HEK293 (cell line): ENCODE measurements at regions not wholly inside any gene's neighbourhood (a gene's known extent, or its start where the extent isn't known, plus 50 kb on each side); places are given as distances from the start of the nearest gene placed in this dataset.

Experiments used
- CTCF ChIA-PET: fragments of 350-600 bp; formaldehyde crosslinking; extraction: SDS; loops from one replicate; lab custom pipeline; 2021; ENCODE audit warnings: antibody characterized with exemption; lab: Yijun Ruan, JAX
- POLR2A ChIA-PET: fragments of 300-600 bp; formaldehyde crosslinking; extraction: SDS; loops from one replicate; lab custom pipeline; 2020; ENCODE audit warnings: antibody characterized with exemption, inconsistent platforms; lab: Yijun Ruan, JAX
- H3K27ac ChIP-seq: fragments of 200-500 bp; sonication (Bioruptor generic); 2 replicates; pipeline ENCODE4 v1.5.1; 2014; ENCODE audit warnings: low read depth, low read length, control low read depth, inconsistent platforms; ENCODE audit errors: extremely low read depth
- H3K36me3 ChIP-seq, 2 experiments: fragments of 200-500 bp in 1 of 2; sonication (Bioruptor generic) in 1 of 2; 1 replicate in 1 of 2; 2 replicates in 1 of 2; pipeline ENCODE4 v1.5.1; 2014 to 2017; ENCODE audit warnings: inconsistent platforms in 2 of 2, low read length in 2 of 2; ENCODE audit not compliant: control insufficient read depth in 2 of 2, insufficient read depth in 1 of 2
- H3K4me1 ChIP-seq: fragments of 200-500 bp; sonication (Bioruptor generic); 2 replicates; pipeline ENCODE4 v1.5.1; 2014; ENCODE audit warnings: mild to moderate bottlenecking, low read length, inconsistent platforms; ENCODE audit not compliant: control insufficient read depth, insufficient read depth
- H3K4me3 ChIP-seq: 2 replicates; pipeline ENCODE4 v1.5.1; 2011; ENCODE audit warnings: low read depth, mild to moderate bottlenecking, control low read depth, low read length, moderate library complexity
- H3K9me3 ChIP-seq: fragments of 200-500 bp; sonication (Bioruptor generic); 2 replicates; pipeline ENCODE4 v1.5.1; 2014; ENCODE audit warnings: low read depth, low read length, inconsistent platforms; ENCODE audit not compliant: control insufficient read depth, insufficient read depth
- EGR2 ChIP-seq: fragments of 450-650 bp; formaldehyde crosslinking; IDR thresholded peaks from 2 replicates; pipeline ENCODE4 v1.5.1; 2016; ENCODE audit warnings: low read depth, missing biosample characterization, missing genetic modification characterization
- GFI1B ChIP-seq: fragments of 450-650 bp; formaldehyde crosslinking; IDR thresholded peaks from 2 replicates; pipeline ENCODE4 v1.5.1; 2016; ENCODE audit warnings: missing biosample characterization, missing genetic modification characterization
- HOXC10 ChIP-seq: sonication (generic); formaldehyde crosslinking; IDR thresholded peaks from 2 replicates; pipeline ENCODE4 v1.8.1; 2023; ENCODE audit warnings: mild to moderate bottlenecking, missing genetic modification reagents
- INSM2 ChIP-seq: fragments of 450-650 bp; formaldehyde crosslinking; IDR thresholded peaks from 2 replicates; pipeline ENCODE4 v1.5.1; 2016; ENCODE audit warnings: missing biosample characterization, missing genetic modification characterization
- KLF17 ChIP-seq: fragments of 450-650 bp; formaldehyde crosslinking; IDR thresholded peaks from 2 replicates; pipeline ENCODE4 v1.5.1; 2016; ENCODE audit warnings: missing biosample characterization, missing genetic modification characterization
- MEIS1 ChIP-seq: sonication (generic); formaldehyde crosslinking; IDR thresholded peaks from 2 replicates; pipeline ENCODE4 v1.8.1; 2022; ENCODE audit warnings: missing genetic modification reagents, mild to moderate bottlenecking, borderline replicate concordance
- OVOL3 ChIP-seq: fragments of 450-650 bp; formaldehyde crosslinking; IDR thresholded peaks from 2 replicates; pipeline ENCODE4 v1.5.1; 2016; ENCODE audit warnings: missing biosample characterization, missing genetic modification characterization
- SCRT1 ChIP-seq: fragments of 450-650 bp; formaldehyde crosslinking; IDR thresholded peaks from 2 replicates; pipeline ENCODE4 v1.5.1; 2016; ENCODE audit warnings: missing biosample characterization, missing genetic modification characterization, borderline replicate concordance
- SP7 ChIP-seq: fragments of 450-650 bp; formaldehyde crosslinking; IDR thresholded peaks from 2 replicates; pipeline ENCODE4 v1.5.1; 2016; ENCODE audit warnings: missing biosample characterization, missing genetic modification characterization
- YY1 ChIP-seq: fragments of 450-650 bp; formaldehyde crosslinking; IDR thresholded peaks from 2 replicates; pipeline ENCODE4 v1.5.1; 2018; ENCODE audit warnings: missing biosample characterization, missing genetic modification characterization
- ZFP37 ChIP-seq: fragments of 450-650 bp; formaldehyde crosslinking; IDR thresholded peaks from 2 replicates; pipeline ENCODE4 v1.5.1; 2016; ENCODE audit warnings: missing biosample characterization, missing genetic modification characterization
- ZNF112 ChIP-seq: fragments of 450-650 bp; formaldehyde crosslinking; IDR thresholded peaks from 2 replicates; pipeline ENCODE4 v1.5.0; 2017; ENCODE audit warnings: missing biosample characterization, missing genetic modification characterization
- ZNF132 ChIP-seq: fragments of 450-650 bp; formaldehyde crosslinking; IDR thresholded peaks from 2 replicates; pipeline ENCODE4 v1.5.1; 2017; ENCODE audit warnings: missing biosample characterization, missing genetic modification characterization, borderline replicate concordance
- ZNF174 ChIP-seq: fragments of 450-650 bp; formaldehyde crosslinking; IDR thresholded peaks from 2 replicates; pipeline ENCODE4 v1.5.0; 2017; ENCODE audit warnings: missing biosample characterization, mild to moderate bottlenecking, missing genetic modification characterization
- ZNF175 ChIP-seq: fragments of 450-650 bp; formaldehyde crosslinking; IDR thresholded peaks from 2 replicates; pipeline ENCODE4 v1.5.1; 2016; ENCODE audit warnings: missing biosample characterization, missing genetic modification characterization
- ZNF202 ChIP-seq: fragments of 450-650 bp; formaldehyde crosslinking; IDR thresholded peaks from 2 replicates; pipeline ENCODE4 v1.5.1; 2016; ENCODE audit warnings: missing biosample characterization, missing genetic modification characterization, borderline replicate concordance
- ZNF239 ChIP-seq: fragments of 450-650 bp; formaldehyde crosslinking; IDR thresholded peaks from 2 replicates; pipeline ENCODE4 v1.5.1; 2016; ENCODE audit warnings: missing biosample characterization, missing genetic modification characterization
- ZNF48 ChIP-seq: fragments of 450-650 bp; formaldehyde crosslinking; IDR thresholded peaks from 2 replicates; pipeline ENCODE4 v1.5.1; 2016; ENCODE audit warnings: missing biosample characterization, missing genetic modification characterization
- ZNF530 ChIP-seq: fragments of 450-650 bp; formaldehyde crosslinking; IDR thresholded peaks from 2 replicates; pipeline ENCODE4 v1.5.1; 2016; ENCODE audit warnings: low read depth, missing biosample characterization, missing genetic modification characterization
- ZNF585B ChIP-seq: fragments of 450-650 bp; formaldehyde crosslinking; IDR thresholded peaks from 2 replicates; pipeline ENCODE4 v1.5.1; 2016; ENCODE audit warnings: missing biosample characterization, missing genetic modification characterization
- ZNF629 ChIP-seq: fragments of 450-650 bp; formaldehyde crosslinking; IDR thresholded peaks from 2 replicates; pipeline ENCODE4 v1.5.1; 2017; ENCODE audit warnings: missing biosample characterization, missing genetic modification characterization
- ZNF654 ChIP-seq: fragments of 450-650 bp; formaldehyde crosslinking; IDR thresholded peaks from 2 replicates; pipeline ENCODE4 v1.5.1; 2016; ENCODE audit warnings: low read depth, missing biosample characterization, missing genetic modification characterization
- ZNF664 ChIP-seq: fragments of 450-650 bp; formaldehyde crosslinking; IDR thresholded peaks from 2 replicates; pipeline ENCODE4 v1.5.1; 2016; ENCODE audit warnings: missing biosample characterization, missing genetic modification characterization
- ZNF76 ChIP-seq: fragments of 450-650 bp; formaldehyde crosslinking; IDR thresholded peaks from 2 replicates; pipeline ENCODE4; 2016; ENCODE audit warnings: low read depth, missing biosample characterization, missing genetic modification characterization, borderline replicate concordance
- ZNF843 ChIP-seq: fragments of 450-650 bp; formaldehyde crosslinking; IDR thresholded peaks from 2 replicates; pipeline ENCODE4 v1.5.1; 2016; ENCODE audit warnings: missing biosample characterization, missing genetic modification characterization

GRCh38 chr1:198087831-198088230, 69.0 kb upstream of the NEK7 start:
- TF ChIP-seq ZNF76 (tag by site-specific recombination) (no peak), ZNF112 (tag by site-specific recombination) (no peak), ZNF530 (no peak), ZNF239 (tag by site-specific recombination) (no peak), MEIS1 (CRISPR knock-in tag) (no peak), KLF17 (tag by site-specific recombination) (no peak), INSM2 (tag by site-specific recombination) (no peak), GFI1B (tag by site-specific recombination) (no peak), ZNF202 (tag by site-specific recombination) (no peak), EGR2 (tag by site-specific recombination) (no peak), ZNF664 (tag by site-specific recombination) (no peak), SCRT1 (tag by site-specific recombination) (no peak), ZFP37 (tag by site-specific recombination) (no peak), ZNF174 (tag by site-specific recombination) (no peak), HOXC10 (CRISPR knock-in tag) (no peak), OVOL3 (tag by site-specific recombination) (no peak), ZNF843 (tag by site-specific recombination) (no peak), ZNF585B (tag by site-specific recombination) (no peak), ZNF132 (tag by site-specific recombination) (no peak), ZNF629 (no peak)
- POLR2A ChIA-PET = no interaction called here
- CTCF ChIA-PET = interaction anchor here (0.6 to 1.5 kb wide), 6 partner anchors 14 to 1045 kb away, joined by 3 to 7 read pairs (median 4); no protein-coding TSS in a partner anchor
- H3K9me3 ChIP-seq = no peaks in the 10 kb centered on the region
- no peaks in the 10 kb centered on the region for H3K4me1 ChIP-seq
- no peaks in the 10 kb centered on the region for H3K36me3 ChIP-seq
- no peak overlapping the region for H3K4me3 ChIP-seq
- H3K27ac ChIP-seq = no peak overlapping the region

DNA sequence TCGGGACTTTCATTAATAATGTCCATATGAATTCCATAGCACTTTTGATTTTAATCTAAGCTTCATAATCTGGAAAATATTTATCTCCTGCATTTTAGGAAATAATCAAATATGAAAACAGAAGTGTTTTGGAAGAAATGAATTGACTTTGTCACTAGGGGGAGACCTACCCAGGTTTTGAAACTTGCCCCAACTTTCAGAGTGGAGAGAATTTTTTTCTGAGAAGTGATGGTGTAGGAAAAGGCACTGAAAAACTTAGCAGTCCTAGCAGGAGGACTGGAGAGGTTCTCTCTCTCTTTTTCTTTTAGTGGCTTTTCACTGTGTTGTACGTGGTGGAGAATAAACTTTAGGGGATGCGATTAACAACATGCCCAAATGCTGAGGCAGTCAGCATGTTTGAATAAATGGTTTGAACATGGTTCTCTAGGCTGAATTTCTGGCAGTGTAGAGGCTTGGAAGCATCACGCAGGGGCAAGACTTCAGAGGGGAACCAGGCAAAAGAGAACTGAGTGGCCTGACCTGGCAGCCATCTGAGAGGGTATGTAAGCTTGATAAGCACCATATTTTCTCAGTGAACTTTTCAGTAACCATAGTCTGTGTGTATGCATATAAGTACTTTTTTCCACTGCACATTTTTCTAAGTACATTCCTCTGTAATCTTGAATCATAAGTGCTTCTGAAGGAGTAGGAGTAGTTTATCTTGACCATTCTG, 68.3 kb upstream of the NEK7 start:
- H3K4me3 ChIP-seq = no peak overlapping the region
- TF ChIP-seq SP7 (tag by site-specific recombination) (no peak), ZNF654 (tag by site-specific recombination) (peak; percentile 65), YY1 (tag by site-specific recombination) (no peak), ZNF175 (no peak), ZNF48 (no peak)
- no peak overlapping the region for H3K27ac ChIP-seq
- POLR2A ChIA-PET = no interaction called here
- H3K9me3 ChIP-seq = no peaks in the 10 kb centered on the region
- no peaks in the 10 kb centered on the region for H3K36me3 ChIP-seq
- CTCF ChIA-PET = interaction anchor here (0.6 to 1.5 kb wide), 9 partner anchors 10 to 1044 kb away, joined by 3 to 7 read pairs (median 3); no protein-coding TSS in a partner anchor
- H3K4me1 ChIP-seq = no peaks in the 10 kb centered on the region
